Large intestine (tissue), 3 donors: ENCODE measurements at regions not wholly inside any gene's neighbourhood (a gene's known extent, or its start where the extent isn't known, plus 50 kb on each side); places are given as distances from the start of the nearest gene placed in this dataset.

Experiments used
- DNase-seq, 2 donors: peaks; one replicate each; pipeline versions ENCODE4 v3.0.0 to v3.0.0-alpha.2; 2013
- H3K27ac ChIP-seq: one replicate; pipeline ENCODE4 v1.5.1; 2013; ENCODE audit warnings: low read length
- H3K27me3 ChIP-seq: 2 replicates; pipeline ENCODE4 v1.6.1; 2013; ENCODE audit warnings: low read length; ENCODE audit not compliant: control insufficient read depth, insufficient read depth
- H3K36me3 ChIP-seq: 2 replicates; pipeline ENCODE4 v1.6.1; 2013; ENCODE audit warnings: low read length; ENCODE audit not compliant: control insufficient read depth, insufficient read depth
- H3K4me1 ChIP-seq: one replicate; pipeline ENCODE4 v1.6.1; 2013; ENCODE audit warnings: low read length; ENCODE audit not compliant: control insufficient read depth, insufficient read depth
- H3K4me3 ChIP-seq: one replicate; pipeline ENCODE4 v1.5.1; 2013; ENCODE audit warnings: low read length
- H3K9me3 ChIP-seq: one replicate; pipeline ENCODE4 v1.6.1; 2013; ENCODE audit warnings: mild to moderate bottlenecking, low read depth, low read length, moderate library complexity; ENCODE audit not compliant: control insufficient read depth
- WGBS: methylation state at CpG from one replicate; pipeline ENCODE4 v1.1.5; 2013; ENCODE audit warnings: low lambda C conversion rate; ENCODE audit not compliant: insufficient coverage; 5-methylcytosine and 5-hydroxymethylcytosine counted together

DNA sequence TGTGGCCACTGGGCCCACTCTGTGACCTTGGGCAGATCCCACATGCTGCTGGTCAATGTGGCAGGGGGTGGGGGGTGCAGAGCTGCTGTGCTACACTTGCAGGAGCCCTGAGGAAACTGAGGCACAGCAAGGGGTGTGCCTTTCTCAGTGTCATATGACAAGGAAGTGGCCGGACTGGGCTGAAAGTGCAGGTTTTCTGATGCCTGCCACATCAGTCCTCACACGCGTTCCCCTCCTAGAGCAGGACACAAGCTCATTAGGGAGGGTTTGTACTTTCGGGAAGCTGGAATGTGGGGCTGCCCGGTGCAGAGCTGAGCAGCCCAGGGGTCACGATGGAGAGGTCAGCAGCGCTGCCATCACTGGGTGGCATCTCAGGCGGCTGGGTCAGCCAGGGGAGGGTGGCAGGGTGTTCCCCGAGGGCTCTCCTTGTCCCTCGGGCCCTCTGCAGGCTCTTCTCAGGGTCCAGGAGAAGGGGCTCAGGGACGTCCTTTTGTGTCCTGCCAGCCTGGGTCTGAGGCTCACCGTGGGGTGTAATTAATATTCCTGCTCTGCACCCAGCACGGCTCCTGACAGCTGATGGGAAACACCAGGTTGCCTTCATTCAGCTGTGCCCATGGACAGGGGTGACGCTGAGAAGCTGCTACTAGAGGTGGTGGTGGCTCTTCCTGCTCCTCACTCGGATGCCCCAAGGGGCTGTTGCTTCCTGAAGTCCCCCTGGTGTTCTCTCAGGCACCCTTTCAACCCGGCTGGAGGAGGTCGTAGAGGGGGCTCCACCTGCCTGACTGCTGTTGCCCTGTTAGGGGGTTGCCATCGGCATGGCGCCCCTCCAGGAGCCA, 62.1 kb upstream of the HDAC4 start:
- no peak for DNase-seq
- H3K4me3 ChIP-seq: no peak overlapping the region
- no peaks in the 10 kb centered on the region for H3K27me3 ChIP-seq
- H3K27ac ChIP-seq: no peak overlapping the region
- no peaks in the 10 kb centered on the region for H3K9me3 ChIP-seq
- H3K4me1 ChIP-seq: peaks cover 40% of the 10 kb centered on the region
- no CpG with 5 or more reads among the region's 19 CpGs for WGBS
- H3K36me3 ChIP-seq: no peaks in the 10 kb centered on the region

DNA sequence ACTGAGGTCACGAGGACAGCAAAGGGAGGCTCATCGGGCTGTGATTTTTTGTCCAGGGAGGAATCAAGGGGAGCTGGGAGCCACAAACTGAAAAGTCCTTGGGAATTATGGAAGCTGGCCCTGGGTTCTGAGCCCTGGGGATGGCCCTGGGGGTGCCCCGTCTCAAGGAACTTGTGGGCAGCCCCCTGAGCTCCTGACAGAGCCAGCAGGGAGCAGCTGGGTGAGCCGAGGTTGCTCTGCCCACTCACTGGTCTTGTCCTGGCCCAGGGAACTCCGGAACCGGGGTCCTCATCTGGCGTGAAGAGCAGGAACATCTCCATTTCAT, 61.3 kb upstream of the HDAC4 start:
- Histone ChIP-seq H3K36me3 (no peaks in the 10 kb centered on the region), H3K4me3 (no peak overlapping the region), H3K27ac (no peak overlapping the region), H3K9me3 (no peaks in the 10 kb centered on the region), H3K27me3 (no peaks in the 10 kb centered on the region), H3K4me1 (peaks cover 40% of the 10 kb centered on the region)
- WGBS: no CpG with 5 or more reads among the region's 7 CpGs
- DNase-seq: no peak

DNA sequence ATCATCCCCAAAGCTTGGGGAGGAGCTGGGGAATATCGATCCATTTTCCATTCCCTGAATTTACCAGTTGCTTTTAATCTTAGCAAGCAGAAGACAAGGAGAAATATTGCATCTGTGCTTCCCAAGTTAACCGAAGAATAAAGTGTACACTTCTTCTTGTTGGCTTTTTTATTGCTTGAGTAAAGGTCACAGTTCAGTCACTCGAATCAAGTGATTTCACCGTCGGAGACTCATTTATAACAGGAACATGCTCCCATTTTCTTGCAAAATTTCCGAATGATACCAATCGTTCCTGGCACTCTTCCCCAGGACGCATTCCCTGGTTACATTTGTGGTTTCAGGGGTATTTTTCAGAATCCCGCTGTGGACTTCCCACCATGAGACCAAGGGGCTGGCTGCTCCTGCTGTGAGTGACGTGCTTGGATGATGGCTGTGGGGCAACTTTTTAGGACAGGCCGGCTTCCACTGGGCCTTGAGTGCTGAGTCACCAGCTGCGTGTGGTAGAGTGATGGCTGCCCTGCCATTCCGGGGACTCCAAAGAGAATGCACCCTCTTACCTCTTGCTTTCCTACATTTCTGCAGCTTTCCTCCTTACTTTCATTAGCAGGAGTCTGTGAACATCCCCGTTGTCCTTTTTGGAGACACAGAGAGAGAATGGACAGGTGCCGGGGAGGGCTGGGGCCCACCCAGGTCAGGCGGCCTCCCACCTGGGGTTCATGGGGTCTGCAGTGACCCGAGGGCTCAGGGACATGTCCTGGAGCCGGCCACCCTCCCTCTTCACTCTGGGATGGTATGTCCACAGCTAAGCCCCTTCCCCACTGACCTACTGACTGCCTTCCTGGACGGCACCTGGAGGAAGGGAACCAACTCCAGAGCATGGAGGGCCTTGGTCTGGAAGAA, 60.7 kb upstream of the HDAC4 start:
- no peak overlapping the region for H3K27ac ChIP-seq
- DNase-seq: peak; percentile 34 to 67
- no peaks in the 10 kb centered on the region for H3K36me3 ChIP-seq
- no peak overlapping the region for H3K4me3 ChIP-seq
- H3K27me3 ChIP-seq: no peaks in the 10 kb centered on the region
- no peaks in the 10 kb centered on the region for H3K9me3 ChIP-seq
- 8% methylated on average over 2 of the region's 19 CpGs for WGBS
- H3K4me1 ChIP-seq: peaks cover 35% of the 10 kb centered on the region

DNA sequence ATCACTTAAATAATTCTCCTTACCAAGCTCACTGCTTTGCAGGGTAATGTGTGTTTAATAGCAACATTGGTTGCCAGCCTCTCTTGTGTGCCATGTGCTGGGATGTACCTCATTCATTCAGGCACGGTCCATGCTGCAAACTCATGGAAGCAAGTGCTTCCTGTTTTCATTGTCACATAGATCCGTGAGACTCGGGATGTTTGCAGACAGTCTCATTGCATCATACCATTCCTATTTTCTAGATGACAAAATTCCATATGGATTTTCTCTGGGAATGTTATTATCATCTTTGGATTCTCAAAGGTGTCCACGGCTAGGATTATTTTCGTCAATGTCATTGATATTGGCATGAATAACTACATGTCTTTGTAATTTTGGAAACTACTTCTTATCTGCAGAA, 60.0 kb upstream of the HDAC4 start:
- H3K27ac ChIP-seq: no peak overlapping the region
- peaks cover 29% of the 10 kb centered on the region for H3K4me1 ChIP-seq
- no peak for DNase-seq
- no peaks in the 10 kb centered on the region for H3K27me3 ChIP-seq
- WGBS: 93% methylated on average over 2 of the region's 5 CpGs
- no peaks in the 10 kb centered on the region for H3K36me3 ChIP-seq
- no peaks in the 10 kb centered on the region for H3K9me3 ChIP-seq
- H3K4me3 ChIP-seq: no peak overlapping the region

DNA sequence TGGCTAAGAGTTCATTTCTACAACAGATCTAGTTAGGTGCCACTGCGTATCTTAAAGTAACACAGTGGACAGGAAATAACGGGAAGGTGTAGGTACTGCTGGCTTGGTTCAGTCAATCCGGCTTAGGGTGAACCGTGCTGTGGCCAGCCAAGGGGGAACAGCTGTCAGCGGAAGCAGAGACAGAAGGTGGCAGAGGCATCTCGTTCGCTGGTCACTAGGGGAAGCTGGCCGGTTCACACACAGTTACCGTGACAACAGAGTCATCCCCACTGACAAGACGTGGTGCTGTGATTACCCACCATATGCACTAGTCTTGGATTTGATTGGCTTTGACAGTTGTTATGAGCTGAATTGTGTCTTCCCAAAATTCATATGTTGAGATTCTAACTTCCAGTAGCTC, 58.8 kb upstream of the HDAC4 start:
- H3K4me1 ChIP-seq: peaks cover 21% of the 10 kb centered on the region
- WGBS: no CpG with 5 or more reads among the region's 10 CpGs
- no peak overlapping the region for H3K4me3 ChIP-seq
- no peak overlapping the region for H3K27ac ChIP-seq
- H3K9me3 ChIP-seq: no peaks in the 10 kb centered on the region
- H3K36me3 ChIP-seq: no peaks in the 10 kb centered on the region
- DNase-seq: no peak
- no peaks in the 10 kb centered on the region for H3K27me3 ChIP-seq

DNA sequence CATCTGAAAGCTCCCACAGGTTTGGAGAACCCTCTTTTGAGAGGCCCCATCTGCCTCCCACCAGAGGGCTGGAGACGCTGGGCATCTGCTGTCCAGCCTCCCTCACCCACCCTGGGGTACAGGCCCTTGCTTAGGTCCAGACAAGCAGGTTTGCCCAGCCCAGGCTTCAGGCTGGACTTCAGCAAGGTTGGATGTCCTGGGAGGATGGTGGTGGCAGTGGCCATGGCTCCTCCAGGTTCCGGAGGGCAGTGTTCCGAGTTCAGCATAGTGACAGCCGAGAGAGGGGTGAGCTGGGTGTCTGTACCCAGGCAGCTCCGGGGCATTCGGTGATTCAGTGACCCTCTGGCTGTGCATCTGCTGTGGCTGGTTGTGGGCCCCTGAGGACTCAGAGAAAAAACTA, 58.2 kb upstream of the HDAC4 start:
- H3K4me3 ChIP-seq: no peak overlapping the region
- no peak overlapping the region for H3K27ac ChIP-seq
- no CpG with 5 or more reads among the region's 6 CpGs for WGBS
- H3K9me3 ChIP-seq: no peaks in the 10 kb centered on the region
- H3K36me3 ChIP-seq: no peaks in the 10 kb centered on the region
- DNase-seq: no peak
- H3K27me3 ChIP-seq: no peaks in the 10 kb centered on the region
- peaks cover 17% of the 10 kb centered on the region for H3K4me1 ChIP-seq

DNA sequence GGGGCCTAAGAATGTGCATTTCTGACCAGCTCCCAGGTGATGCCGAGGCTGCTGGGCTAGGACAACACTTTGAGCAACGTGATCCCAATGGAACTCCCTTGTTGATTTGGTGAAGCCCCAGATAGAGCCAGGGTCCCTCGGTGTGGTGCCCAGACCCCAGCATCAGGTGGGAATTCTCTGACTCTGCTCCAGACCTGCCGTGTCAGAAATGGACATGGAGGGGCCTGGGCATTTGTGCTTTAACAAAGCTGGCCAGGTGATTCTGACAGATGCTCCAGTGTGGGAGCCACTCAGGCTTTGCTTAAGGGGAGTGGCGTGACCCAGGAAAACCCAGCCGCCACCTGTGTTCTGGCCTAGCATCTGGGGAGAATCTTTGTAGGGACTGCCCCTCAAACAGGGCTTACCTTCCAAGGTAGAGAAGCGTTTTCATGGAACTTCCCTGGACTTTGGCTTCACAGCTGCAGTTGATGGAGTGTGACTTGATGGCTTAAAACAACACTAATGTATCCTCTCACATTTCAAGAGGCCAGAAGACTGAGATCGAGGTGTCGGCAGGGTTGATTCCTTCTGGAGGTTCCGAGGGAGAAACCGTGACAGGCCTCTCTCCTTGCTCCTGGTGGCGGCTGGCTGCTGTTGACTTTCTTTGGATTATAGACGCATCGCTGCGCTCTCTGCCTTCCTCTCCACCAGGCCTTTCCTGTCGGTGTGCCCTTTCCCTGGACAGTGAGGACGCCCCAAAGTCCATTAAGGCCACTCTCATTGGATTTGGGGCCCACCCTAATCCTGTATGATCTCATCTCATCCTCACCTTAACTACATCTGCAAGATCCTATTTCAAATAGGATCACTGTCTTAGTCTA, 57.0 kb upstream of the HDAC4 start:
- no peaks in the 10 kb centered on the region for H3K27me3 ChIP-seq
- no peaks in the 10 kb centered on the region for H3K9me3 ChIP-seq
- no peak overlapping the region for H3K27ac ChIP-seq
- peaks cover 9% of the 10 kb centered on the region for H3K4me1 ChIP-seq
- no peak overlapping the region for H3K4me3 ChIP-seq
- no CpG with 5 or more reads among the region's 17 CpGs for WGBS
- no peak for DNase-seq
- H3K36me3 ChIP-seq: no peaks in the 10 kb centered on the region

DNA sequence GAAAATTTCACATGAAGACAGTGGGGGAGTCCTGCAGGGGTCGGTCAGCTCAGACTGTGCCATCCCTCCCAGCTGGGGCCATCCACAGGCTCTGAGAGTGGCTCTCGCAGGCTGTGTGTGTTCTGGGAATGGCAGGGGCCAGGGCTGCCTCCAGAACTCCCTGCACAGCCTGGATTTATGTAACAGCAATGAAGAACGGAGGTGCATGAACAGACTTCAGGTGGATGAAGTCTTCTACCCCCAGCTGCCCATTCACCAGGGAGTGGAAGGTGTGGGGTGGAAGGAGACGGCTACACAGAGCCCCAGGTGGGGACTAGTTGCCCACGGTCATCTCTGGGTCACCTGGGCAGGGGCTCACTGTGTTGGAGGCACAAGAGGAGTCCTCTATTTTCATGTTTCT, 56.1 kb upstream of the HDAC4 start:
- no peaks in the 10 kb centered on the region for H3K36me3 ChIP-seq
- no peaks in the 10 kb centered on the region for H3K27me3 ChIP-seq
- no peak for DNase-seq
- H3K9me3 ChIP-seq: no peaks in the 10 kb centered on the region
- H3K4me3 ChIP-seq: no peak overlapping the region
- no peak overlapping the region for H3K27ac ChIP-seq
- H3K4me1 ChIP-seq: peaks cover 8% of the 10 kb centered on the region
- WGBS: 100% methylated on average over 2 of the region's 5 CpGs

DNA sequence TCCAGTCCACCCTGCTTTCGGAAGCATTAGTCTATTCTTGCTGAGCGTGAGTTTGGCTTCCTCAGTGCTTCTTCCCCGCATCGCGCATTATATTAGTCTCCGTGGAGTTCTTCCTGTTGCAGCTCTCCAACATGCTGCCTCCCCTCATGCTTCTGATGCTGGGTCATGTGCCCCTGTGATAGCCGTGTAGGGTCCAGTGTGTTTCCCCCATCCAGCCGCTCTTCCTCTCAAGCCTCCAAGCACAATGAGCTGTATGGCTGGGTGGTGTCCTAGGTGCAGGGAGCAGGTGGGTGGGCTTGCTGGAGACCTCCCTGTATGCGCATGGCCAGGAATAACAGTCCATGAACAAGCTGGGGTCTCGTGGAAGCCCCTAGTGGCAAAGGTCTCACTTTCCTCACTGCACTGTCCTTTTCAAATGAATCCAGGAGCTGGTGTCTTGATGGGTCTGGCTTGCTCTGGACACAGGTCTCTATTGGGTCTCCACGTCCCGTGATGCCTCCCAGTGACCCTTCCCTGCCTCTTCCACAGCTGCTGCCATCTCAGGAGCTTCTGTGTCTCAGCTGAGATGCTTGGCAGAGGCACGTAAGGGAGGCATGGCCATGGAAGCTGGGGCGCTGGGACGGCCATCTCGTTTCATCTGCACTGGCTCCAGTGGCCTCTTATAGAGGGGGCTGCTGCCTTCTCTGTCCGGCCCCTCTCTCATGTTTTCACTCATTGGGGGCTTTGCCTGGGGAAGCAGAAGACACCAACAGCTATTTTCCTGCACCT, 54.8 kb upstream of the HDAC4 start:
- Histone ChIP-seq H3K27ac (no peak overlapping the region), H3K27me3 (no peaks in the 10 kb centered on the region), H3K36me3 (no peaks in the 10 kb centered on the region), H3K4me1 (no peaks in the 10 kb centered on the region), H3K4me3 (no peak overlapping the region), H3K9me3 (no peaks in the 10 kb centered on the region)
- no peak for DNase-seq
- WGBS: no CpG with 5 or more reads among the region's 17 CpGs
